Calu3 (cell line): ENCODE measurements at regions not wholly inside any gene's neighbourhood (a gene's known extent, or its start where the extent isn't known, plus 50 kb on each side); places are given as distances from the start of the nearest gene placed in this dataset.
"Not testable (repeated sequence)": the region's sequence is repeated elsewhere in the genome, so short reads cannot be mapped to it uniquely, and the experiment has no call there.

Experiments used
- BruUV-seq: library from RNA; stranded (reverse); fragments of 400-500 nt; replicated peaks from 2 replicates; lab custom pipeline; 2021; lab: Mats Ljungman, UMichigan
- CTCF ChIA-PET: fragments of 300-600 bp; sonication (Branson Sonifier 250); formaldehyde crosslinking; loops from one replicate; lab custom pipeline; 2022; ENCODE audit warnings: antibody characterized with exemption; lab: Charles Lee
- DNase-seq: peaks from one replicate; pipeline ENCODE4 v3.0.0; 2022
- H3K27ac Mint-ChIP-seq: one replicate; pipeline ENCODE4 v1.8.0; 2022; ENCODE audit warnings: mixed read lengths; ENCODE audit not compliant: unreplicated experiment
- H3K27me3 Mint-ChIP-seq: one replicate; pipeline ENCODE4 v1.8.0; 2022; ENCODE audit warnings: mixed read lengths; ENCODE audit not compliant: unreplicated experiment
- H3K36me3 Mint-ChIP-seq: one replicate; pipeline ENCODE4 v1.8.0; 2022; ENCODE audit warnings: mild to moderate bottlenecking, moderate library complexity, mixed read lengths; ENCODE audit not compliant: insufficient read depth, unreplicated experiment
- H3K4me1 Mint-ChIP-seq: one replicate; pipeline ENCODE4 v1.8.0; 2022; ENCODE audit warnings: mild to moderate bottlenecking, low read depth, mixed read lengths; ENCODE audit not compliant: unreplicated experiment
- H3K4me3 Mint-ChIP-seq: one replicate; pipeline ENCODE4 v1.8.0; 2022; ENCODE audit warnings: mild to moderate bottlenecking, low read depth, moderate library complexity, mixed read lengths; ENCODE audit not compliant: unreplicated experiment
- H3K9me3 Mint-ChIP-seq: one replicate; pipeline ENCODE4 v1.8.0; 2022; ENCODE audit warnings: low read depth, mixed read lengths; ENCODE audit not compliant: unreplicated experiment
- intact Hi-C: fragments of 100-400 bp; cut with micrococcal nuclease; formaldehyde crosslinking; loops from one replicate; pipeline ENCODE4 v1.10.0; 2022; ENCODE audit not compliant: unreplicated experiment
- TF ChIP-seq, protein P1 (sequence below): fragments of 200-600 bp; IDR thresholded peaks from one replicate; pipeline ENCODE4 v1.8.0; 2022; ENCODE audit warnings: antibody characterized with exemption; ENCODE audit not compliant: unreplicated experiment

DNA sequence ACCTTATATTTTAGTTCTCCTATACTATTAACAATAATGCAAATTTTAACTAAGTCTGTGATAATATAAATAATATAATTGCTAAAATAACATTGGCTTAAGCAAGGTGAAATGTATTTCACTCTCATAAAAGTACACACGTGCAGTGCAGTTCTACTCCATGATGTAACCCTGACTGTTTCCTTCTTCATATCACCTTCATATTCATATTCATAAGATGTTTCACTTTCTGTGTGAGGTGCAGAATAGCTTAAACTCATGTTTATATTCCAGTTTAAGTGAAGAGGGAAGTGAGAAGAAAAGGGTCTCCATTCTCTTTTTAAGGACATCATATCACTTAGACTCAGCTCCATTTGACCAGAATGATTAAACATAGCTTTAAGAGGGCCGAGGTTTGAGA lies 1810.0 kb upstream of the PCDH10 start:
- H3K4me3 Mint-ChIP-seq, result no peak overlapping the region
- H3K4me1 Mint-ChIP-seq, result no peaks in the 10 kb centered on the region
- TF ChIP-seq, protein P1, sequence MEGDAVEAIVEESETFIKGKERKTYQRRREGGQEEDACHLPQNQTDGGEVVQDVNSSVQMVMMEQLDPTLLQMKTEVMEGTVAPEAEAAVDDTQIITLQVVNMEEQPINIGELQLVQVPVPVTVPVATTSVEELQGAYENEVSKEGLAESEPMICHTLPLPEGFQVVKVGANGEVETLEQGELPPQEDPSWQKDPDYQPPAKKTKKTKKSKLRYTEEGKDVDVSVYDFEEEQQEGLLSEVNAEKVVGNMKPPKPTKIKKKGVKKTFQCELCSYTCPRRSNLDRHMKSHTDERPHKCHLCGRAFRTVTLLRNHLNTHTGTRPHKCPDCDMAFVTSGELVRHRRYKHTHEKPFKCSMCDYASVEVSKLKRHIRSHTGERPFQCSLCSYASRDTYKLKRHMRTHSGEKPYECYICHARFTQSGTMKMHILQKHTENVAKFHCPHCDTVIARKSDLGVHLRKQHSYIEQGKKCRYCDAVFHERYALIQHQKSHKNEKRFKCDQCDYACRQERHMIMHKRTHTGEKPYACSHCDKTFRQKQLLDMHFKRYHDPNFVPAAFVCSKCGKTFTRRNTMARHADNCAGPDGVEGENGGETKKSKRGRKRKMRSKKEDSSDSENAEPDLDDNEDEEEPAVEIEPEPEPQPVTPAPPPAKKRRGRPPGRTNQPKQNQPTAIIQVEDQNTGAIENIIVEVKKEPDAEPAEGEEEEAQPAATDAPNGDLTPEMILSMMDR, result no peak
- CTCF ChIA-PET, result no interaction called here
- H3K9me3 Mint-ChIP-seq, result no peaks in the 10 kb centered on the region
- no TSS peak for BruUV-seq
- H3K27me3 Mint-ChIP-seq, result no peaks in the 10 kb centered on the region
- no peak overlapping the region for H3K27ac Mint-ChIP-seq
- DNase-seq, result no peak
- no peaks in the 10 kb centered on the region for H3K36me3 Mint-ChIP-seq
- intact Hi-C loops, result no loop called here

DNA sequence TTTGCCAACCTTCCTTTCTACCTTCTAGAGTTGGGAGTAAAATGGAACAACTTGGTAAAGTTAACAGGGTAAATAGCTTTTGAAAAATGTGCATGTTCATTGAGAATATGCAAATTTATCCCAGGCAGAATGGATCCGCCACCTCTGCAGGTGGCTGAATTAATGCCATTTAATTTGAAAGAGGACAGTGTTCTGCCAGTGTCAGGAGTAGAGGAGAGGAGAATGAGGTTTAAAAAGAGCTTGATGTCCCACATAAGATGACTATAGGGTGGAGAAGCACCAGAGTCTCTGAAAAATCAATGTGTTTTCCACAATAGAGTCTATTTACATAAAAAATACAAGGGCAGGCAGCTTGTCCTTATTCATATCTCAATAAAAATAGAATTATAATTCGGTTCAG lies 1804.3 kb upstream of the PCDH10 start:
- BruUV-seq, result no TSS peak
- no peak overlapping the region for H3K4me3 Mint-ChIP-seq
- TF ChIP-seq, protein P1, result no peak
- DNase-seq, result no peak
- intact Hi-C loops, result no loop called here
- no peaks in the 10 kb centered on the region for H3K27me3 Mint-ChIP-seq
- H3K27ac Mint-ChIP-seq, result no peak overlapping the region
- H3K4me1 Mint-ChIP-seq, result no peaks in the 10 kb centered on the region
- no peaks in the 10 kb centered on the region for H3K9me3 Mint-ChIP-seq
- no peaks in the 10 kb centered on the region for H3K36me3 Mint-ChIP-seq
- CTCF ChIA-PET, result interaction anchor here (0.6 kb wide), 2 partner anchors 46 to 1426 kb away, joined by 3 to 5 read pairs; no protein-coding TSS in a partner anchor

GRCh38 chr4:131347816-131348215 lies 1801.3 kb upstream of the PCDH10 start:
- TF ChIP-seq, protein P1, result no peak
- Mint-ChIP-seq H3K36me3 (no peaks in the 10 kb centered on the region), H3K27me3 (no peaks in the 10 kb centered on the region), H3K4me3 (no peak overlapping the region), H3K4me1 (no peaks in the 10 kb centered on the region), H3K9me3 (no peaks in the 10 kb centered on the region), H3K27ac (no peak overlapping the region)
- CTCF ChIA-PET, result no interaction called here
- intact Hi-C loops, result no loop called here
- BruUV-seq, result no TSS peak
- DNase-seq, result no peak

DNA sequence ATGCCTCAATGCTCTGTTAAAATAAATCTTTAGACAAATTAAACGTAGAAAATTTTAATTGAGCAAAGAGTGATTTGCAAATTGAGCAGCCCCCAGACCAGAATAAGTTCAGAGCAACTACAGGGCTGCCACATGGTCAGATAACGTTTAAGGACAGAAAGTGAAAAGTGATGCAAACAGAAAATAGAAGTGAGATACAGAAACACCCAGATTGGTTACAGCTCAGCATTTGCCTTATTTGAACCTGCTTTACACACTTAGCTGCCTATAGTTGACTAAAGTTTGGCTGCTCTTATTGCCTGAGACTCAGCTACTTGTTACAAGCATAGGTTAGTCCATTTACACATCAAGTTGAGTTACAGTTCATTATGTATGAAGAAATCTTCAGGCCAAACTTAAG lies 1800.8 kb upstream of the PCDH10 start:
- Mint-ChIP-seq H3K36me3 (no peaks in the 10 kb centered on the region), H3K4me3 (no peak overlapping the region), H3K9me3 (peaks cover 2% of the 10 kb centered on the region), H3K27ac (no peak overlapping the region), H3K27me3 (no peaks in the 10 kb centered on the region), H3K4me1 (no peaks in the 10 kb centered on the region)
- DNase-seq, result no peak
- intact Hi-C loops, result no loop called here
- CTCF ChIA-PET, result no interaction called here
- BruUV-seq, result no TSS peak
- TF ChIP-seq, protein P1, result no peak

GRCh38 chr4:131352371-131352770 lies 1796.7 kb upstream of the PCDH10 start:
- H3K36me3 Mint-ChIP-seq, intact Hi-C loops, H3K27ac Mint-ChIP-seq, H3K4me3 Mint-ChIP-seq, H3K27me3 Mint-ChIP-seq, DNase-seq, BruUV-seq, H3K4me1 Mint-ChIP-seq, H3K9me3 Mint-ChIP-seq, CTCF ChIA-PET: not testable (repeated sequence)
